Pons (tissue), 1 donor: ENCODE measurements at regions not wholly inside any gene's neighbourhood (a gene's known extent, or its start where the extent isn't known, plus 50 kb on each side); places are given as distances from the start of the nearest gene placed in this dataset.

Experiments
- DNase-seq: peaks from one replicate; pipeline ENCODE4 v3.0.0-alpha.2; 2016; ENCODE audit warnings: low spot score

- no peak for DNase-seq
Measured at GRCh38 chr6:22621701-22622100, 52.3 kb downstream of the HDGFL1 start.

GRCh38 chr6:22622351-22622750 lies 53.0 kb downstream of the HDGFL1 start:
- no peak for DNase-seq

- no peak for DNase-seq
Measured at GRCh38 chr6:22622813-22623212, 53.4 kb downstream of the HDGFL1 start.

- no peak for DNase-seq
Measured at GRCh38 chr6:22627644-22628043, 58.3 kb downstream of the HDGFL1 start.

- no peak for DNase-seq
Measured at GRCh38 chr6:22631091-22631490, 61.7 kb downstream of the HDGFL1 start.

GRCh38 chr6:22632581-22633145 lies 63.3 kb downstream of the HDGFL1 start:
- no peak for DNase-seq

GRCh38 chr6:22636452-22636851 lies 67.1 kb downstream of the HDGFL1 start:
- DNase-seq, result no peak

- DNase-seq, result no peak
Measured at GRCh38 chr6:22637782-22638181, 68.4 kb downstream of the HDGFL1 start.

- no peak for DNase-seq
Measured at GRCh38 chr6:22638320-22638719, 69.0 kb downstream of the HDGFL1 start.

GRCh38 chr6:22642254-22642653 lies 72.9 kb downstream of the HDGFL1 start:
- DNase-seq, result no peak

GRCh38 chr6:22643780-22644179 lies 74.4 kb downstream of the HDGFL1 start:
- no peak for DNase-seq

- DNase-seq, result no peak
Measured at GRCh38 chr6:22647719-22648118, 78.4 kb downstream of the HDGFL1 start.

GRCh38 chr6:22651731-22652130 lies 82.4 kb downstream of the HDGFL1 start:
- DNase-seq, result peak; percentile 27

- peak; percentile 94 for DNase-seq
Measured at GRCh38 chr6:22653980-22654610, 84.7 kb downstream of the HDGFL1 start.

- peak; percentile 6 for DNase-seq
Measured at GRCh38 chr6:22656706-22657351, 87.5 kb downstream of the HDGFL1 start.

GRCh38 chr6:22657352-22657980 lies 88.1 kb downstream of the HDGFL1 start:
- DNase-seq, result peak; percentile 98

- DNase-seq, result no peak
Measured at GRCh38 chr6:22658183-22658582, 88.8 kb downstream of the HDGFL1 start.

GRCh38 chr6:22658934-22659333 lies 89.6 kb downstream of the HDGFL1 start:
- no peak for DNase-seq

GRCh38 chr6:22664968-22665367 lies 95.6 kb downstream of the HDGFL1 start:
- DNase-seq, result no peak

- DNase-seq, result no peak
Measured at GRCh38 chr6:22666021-22666420, 96.7 kb downstream of the HDGFL1 start.

GRCh38 chr6:22666586-22666985 lies 97.2 kb downstream of the HDGFL1 start:
- DNase-seq, result no peak

- no peak for DNase-seq
Measured at GRCh38 chr6:22667855-22668254, 98.5 kb downstream of the HDGFL1 start.

- no peak for DNase-seq
Measured at GRCh38 chr6:22668307-22668706, 98.9 kb downstream of the HDGFL1 start.
